Pons (tissue), 1 donor: ENCODE measurements at regions not wholly inside any gene's neighbourhood (a gene's known extent, or its start where the extent isn't known, plus 50 kb on each side); places are given as distances from the start of the nearest gene placed in this dataset.
"Not testable (repeated sequence)": the region's sequence is repeated elsewhere in the genome, so short reads cannot be mapped to it uniquely, and the experiment has no call there.

ENCODE experiments used
- DNase-seq: peaks from one replicate; pipeline ENCODE4 v3.0.0-alpha.2; 2016; ENCODE audit warnings: low spot score

DNA sequence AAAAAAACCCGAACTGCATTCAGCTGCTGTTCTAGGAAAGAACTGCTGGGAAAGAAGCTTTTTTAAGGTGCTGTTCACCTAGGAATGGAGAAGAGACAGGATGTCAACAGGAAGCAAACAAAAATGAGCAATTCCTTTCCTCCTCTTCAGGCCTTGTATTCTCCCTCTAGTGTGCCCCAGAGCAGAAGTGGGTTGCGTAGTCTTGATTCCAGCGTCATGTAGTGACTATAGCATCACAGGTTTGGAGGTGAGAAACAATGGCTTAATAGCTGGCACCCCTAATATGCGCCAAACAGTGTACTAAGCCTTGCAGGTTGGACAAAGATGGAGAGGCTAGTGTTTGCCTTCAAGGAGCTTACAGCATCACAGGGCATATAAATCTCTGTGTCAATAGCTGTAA lies 146.3 kb upstream of the LCORL start:
- no peak for DNase-seq

DNA sequence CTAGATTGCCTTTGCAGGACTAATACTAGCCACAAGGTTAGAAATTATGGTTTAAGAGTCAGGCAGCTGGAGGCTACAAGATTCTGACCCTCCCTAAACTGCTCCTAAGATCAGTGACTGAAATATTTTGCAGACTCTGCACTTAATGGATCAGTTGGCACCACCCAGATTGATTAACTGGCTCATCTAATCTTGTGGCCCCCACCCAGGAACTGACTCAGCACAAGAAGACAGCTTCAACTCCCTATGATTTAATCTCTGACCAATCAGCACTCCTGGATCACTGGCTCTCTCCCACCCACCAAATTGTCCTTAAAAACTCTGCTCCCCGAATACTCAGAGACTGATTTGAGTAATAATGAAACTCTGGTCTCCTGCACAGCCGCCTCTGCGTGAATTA lies 145.4 kb upstream of the LCORL start:
- DNase-seq = no peak

DNA sequence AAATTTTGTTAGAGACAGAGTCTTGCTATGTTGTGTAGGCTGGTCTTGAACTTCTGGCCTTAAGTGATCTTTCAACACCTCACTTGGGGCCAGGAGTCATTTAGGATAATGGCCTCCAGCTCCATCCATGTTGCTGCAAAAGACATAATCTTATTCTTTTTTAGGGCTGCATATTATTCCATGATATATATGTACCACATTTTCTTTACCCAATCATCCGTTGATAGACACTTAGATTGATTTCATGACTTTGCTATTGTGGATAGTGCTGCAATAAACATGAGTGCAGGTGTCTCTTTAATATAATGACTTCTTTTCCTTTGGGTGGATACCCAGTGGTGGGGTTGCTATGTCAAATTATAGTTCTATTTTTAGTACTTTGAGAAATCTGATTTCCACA lies 140.9 kb upstream of the LCORL start:
- no peak for DNase-seq

DNA sequence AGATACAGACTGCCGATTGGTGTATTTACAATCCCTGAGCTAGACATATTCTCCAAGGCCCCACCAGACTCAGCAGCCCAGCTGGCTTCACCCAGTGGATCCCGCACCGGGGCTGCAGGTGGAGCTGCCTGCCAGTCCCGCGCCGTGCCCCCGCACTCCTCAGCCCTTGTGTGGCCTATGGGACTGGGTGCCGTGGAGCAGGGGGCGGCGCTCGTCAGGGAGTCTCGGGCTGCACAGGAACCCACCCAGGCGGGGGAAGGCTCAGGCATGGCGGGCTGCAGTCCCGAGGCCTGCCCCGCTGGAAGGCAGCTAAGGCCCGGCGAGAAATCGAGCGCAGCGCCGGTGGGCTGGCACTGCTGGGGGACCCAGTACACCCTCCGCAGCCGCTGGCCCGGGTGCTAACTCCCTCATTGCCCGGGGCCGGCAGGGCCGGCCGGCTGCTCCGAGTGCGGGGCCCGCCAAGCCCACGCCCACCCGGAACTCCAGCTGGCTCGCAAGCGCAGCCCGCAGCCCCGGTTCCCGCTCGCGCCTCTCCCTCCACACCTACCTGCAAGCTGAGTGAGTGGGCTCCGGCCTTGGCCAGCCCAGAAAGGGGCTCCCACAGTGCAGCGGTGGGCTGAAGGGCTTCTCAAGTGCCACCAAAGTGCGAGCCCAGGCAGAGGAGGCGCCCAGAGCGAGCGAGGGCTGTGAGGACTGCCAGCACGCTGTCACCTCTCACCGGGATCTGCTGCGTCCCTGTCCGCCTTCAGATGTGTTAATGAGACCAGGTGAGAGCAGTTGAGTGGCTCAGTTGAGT lies 137.8 kb upstream of the LCORL start:
- not testable (repeated sequence) for DNase-seq

DNA sequence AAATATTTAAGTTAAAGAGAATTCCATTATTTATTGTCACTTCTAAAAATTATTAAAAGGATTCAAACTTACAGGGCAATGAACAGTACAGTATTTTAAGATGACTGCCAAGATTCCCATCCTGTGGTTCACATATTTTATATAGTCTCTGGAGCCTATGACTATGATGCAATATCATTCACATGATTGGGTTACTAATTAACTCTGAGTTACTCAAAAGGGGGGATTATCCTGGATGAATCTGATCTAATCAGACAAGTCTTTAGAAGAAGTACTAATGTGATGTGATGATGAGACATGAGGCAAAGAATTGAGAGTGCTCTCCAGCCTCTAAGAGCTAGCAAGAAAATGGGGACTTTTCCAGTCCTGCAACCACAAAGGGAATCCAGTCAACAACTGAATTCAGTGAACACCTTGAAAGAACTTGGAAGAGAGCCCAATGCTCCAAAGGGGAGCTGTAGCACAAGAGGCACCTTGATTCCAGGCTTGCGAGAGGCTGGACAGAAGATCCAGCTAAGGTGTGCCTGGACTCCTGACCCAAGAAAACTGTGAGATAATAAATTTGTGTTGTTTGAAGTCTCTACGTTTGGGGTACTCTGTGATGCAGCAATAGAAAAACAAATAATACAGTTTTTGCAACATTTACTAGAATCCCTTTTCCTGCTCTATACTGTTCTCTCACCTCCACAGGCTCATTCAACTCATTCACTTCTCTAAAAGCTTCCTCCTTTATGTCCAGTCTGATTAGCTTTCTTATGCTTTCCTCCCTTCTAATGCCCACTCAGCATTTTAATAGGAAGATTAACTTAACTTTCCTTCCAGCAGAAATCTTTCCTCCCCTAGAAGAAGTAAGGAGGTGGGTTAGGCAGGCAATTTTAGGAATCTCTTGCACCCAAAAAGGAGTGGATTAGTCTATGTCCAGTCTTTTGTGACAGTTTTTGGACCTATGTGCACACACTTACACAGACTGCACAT lies 133.8 kb upstream of the LCORL start:
- DNase-seq = no peak

DNA sequence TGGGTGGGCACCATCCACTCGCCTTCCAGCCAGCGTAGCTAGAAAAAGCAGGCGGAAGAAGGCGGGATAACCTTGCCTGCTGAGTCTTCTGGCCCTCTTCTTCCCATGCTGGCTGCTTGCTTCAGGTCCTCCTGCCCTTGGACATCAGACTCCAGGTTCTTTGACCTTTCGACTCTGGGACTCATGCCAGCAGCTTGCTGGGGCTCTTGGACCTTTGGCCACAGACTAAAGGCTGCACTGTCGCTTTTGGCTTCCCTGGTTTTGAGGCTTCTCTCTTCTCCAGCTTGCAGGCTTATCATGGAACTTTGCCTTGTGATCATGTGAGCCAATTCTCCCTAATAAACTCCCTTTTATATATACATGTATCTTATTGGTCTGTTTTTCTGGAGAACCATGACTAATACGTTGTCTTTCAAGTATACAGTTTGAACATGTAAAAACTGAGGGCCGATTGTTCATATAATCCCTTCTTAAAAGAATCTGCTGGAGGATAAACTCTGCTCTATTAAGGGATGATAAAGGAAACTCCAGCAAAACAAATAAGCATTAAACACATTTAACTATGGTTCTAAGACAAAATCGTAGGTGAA lies 116.6 kb upstream of the LCORL start:
- no peak for DNase-seq

DNA sequence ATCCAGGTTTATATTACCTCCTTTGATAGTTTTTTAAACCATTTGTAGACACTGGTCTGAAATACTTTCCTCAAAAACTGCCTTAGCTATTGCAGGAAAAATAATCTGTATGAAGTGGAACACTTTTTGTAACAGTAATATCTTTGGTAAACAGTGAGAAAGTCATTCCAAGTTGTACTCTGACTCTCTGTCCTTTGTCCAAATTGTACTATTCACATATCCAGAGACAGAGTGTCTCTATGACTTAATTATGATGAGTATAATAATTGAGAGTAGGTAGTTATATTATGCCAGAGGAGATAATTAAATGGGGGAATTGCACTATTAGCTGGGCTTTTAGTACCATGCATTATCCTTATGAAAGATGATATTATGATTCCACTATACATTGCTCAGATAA lies 112.6 kb upstream of the LCORL start:
- no peak for DNase-seq

DNA sequence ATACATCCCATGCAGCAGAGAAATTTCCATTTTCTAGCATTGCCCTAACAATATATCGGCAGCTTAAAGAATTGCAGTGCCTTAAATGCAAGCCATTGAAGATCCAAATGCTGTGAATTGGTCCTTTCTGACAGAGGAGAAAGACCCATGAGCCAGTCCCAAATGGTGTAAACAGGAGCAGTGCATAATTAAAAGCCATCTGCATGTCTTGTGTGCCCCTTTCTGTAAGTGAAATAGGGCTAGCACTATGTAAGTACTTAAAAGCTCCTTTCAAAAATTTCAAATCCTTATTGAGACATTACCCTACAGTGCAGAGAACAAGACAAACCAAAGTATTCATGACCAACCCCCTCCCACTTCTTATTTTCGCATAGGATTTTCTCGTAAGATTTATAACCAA lies 108.7 kb upstream of the LCORL start:
- peak; percentile 8 for DNase-seq

DNA sequence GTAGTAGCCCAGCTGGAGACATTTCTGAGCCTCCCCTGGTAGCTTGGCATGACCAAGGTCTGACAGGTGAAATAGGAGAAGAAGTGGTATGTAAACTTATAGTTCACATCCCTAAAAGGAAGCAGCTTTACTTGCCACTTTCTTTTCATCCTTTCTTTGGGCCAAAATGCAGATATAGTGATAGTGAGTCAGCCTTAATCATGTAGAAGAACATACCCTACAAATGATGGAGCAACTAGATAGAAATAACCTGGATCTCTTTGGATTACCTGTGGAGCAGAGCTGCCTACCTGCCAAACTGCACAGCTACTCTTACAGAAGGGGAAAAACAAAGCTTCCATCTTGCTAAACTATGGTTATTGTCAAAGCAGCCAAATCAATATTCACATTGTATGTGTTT lies 106.7 kb upstream of the LCORL start:
- DNase-seq = no peak

DNA sequence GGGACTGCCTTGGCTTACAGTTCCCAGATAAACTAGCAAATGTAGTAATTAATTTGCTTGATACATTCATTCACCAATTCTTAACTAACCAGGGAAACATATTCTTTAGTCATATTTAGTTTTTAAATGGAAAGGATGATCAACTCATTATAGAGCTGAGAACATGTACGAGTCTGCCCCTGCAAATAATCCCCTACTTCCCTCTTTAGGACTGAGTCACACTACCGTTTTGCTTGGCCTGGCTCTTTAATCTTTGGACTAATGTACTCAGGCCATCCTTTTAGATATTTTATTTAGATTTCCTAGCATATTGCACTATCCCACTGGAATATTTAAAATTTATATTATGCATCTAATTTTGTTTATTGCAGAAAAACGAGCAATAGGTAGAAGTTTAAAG lies 105.5 kb upstream of the LCORL start:
- DNase-seq = no peak

DNA sequence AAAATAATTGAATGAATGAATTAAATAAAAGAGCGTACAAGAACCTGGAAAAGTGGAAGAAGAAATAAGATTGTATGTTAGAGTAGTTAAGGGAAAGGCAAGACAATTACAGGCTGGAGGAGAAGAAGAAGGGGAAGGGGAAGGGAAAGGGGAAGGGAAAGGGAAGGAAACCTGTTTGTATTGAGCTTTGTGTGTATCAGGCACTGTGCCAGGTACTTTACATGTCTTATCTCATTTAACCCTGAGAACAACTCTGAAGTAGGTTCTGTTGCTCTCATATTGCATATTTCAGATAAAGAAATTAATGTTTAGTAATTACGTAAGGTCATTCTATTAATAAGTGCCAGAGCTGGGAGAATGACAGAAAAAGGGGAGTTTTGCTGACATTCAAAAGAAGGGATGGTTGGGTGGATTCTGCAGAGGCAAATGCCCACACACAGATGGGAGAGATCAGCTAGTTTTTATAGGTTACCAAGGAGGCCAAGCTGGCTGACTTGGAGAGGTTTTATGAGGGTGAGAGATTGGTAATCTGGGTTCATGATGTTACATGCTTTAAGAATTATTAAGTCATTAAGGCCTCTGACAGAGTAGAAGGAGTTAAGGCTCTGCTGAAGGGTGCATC lies 92.3 kb upstream of the LCORL start:
- DNase-seq = no peak

DNA sequence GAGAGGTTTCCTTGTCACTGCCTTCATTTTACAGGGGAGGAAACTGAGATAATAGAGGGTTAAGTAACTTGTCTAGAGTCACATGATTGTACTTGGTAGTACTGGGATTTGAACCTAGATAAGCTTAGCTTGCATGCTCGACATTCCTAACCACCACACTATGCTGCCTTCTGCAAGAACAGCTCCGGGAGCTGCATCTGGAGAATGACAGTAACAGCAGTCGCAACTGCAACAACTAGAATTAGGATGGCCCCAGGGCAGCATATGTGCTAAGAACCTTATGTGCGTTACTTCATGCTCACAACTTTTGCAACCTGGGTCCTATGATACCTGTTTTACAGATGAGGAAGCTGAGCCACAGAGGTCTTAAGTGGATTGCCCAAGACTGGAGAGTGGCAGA lies 89.5 kb upstream of the LCORL start:
- no peak for DNase-seq

DNA sequence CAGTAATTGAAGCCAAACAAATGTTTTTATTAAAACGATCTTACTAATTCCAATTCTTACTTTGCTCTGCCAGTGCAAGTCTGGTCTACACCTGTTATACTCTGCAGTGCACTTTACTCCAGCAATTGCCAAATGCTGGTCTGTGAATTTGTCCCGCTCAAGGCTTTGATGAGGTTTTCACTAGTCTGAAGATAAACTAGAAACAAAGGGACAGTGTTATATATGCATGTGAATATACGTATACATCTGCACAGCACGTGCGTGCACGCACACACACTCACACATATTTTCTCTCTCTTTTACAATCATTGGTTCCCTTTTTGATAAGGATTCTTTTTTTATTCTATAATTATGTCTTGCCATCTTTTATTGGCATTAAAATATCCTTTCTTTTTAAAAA lies 88.5 kb upstream of the LCORL start:
- no peak for DNase-seq

DNA sequence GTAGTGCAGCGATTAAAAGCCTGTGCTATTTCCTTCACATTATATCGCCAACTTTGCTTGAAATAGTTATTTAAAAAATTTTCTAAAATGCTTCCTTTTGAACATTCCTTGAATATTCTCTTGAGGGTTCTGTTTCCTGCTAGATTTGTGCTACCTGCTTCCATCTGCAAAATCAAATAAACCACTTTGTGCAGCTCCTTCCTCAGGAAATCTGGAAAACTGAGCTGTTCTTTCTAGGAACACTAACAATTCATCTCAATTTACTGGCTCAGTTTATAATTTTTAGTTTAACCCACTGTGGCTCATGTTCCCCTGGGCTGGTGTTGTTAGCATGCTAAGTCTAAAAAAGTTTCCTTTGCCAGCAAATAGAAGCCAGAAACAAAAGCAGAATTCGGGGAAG lies 88.1 kb upstream of the LCORL start:
- DNase-seq = no peak

DNA sequence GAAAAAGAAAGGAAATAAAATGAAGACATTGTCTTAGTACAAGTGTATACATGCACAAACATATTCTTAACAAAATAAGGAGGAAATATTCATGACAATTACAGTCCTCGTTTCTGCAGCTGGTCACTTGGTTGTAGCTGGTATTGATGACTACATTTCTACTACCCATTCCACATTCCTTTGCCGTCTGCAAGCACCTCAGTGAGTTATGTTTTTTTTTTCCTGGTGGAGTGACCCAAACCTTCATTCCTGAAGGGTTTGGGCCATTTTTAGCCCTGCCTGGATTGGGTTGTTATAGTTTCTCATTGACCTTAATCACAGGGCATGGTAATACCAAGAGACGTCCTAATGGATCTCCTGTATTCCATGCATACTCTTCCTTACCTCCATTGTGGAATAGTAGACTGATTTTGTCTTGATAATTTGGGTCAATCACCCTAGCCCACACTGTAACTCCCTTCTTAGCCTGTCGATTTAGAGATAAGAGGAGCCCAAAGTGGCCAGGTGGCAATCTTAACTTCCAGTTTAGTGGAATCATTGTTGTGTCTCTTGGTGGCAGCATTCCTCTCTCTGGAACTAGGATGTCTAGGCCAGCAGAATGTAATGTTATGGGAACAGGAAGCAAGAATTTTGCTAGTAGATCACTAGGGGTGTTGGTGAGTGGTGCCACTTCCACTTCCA lies 86.4 kb upstream of the LCORL start:
- DNase-seq = not testable (repeated sequence)

DNA sequence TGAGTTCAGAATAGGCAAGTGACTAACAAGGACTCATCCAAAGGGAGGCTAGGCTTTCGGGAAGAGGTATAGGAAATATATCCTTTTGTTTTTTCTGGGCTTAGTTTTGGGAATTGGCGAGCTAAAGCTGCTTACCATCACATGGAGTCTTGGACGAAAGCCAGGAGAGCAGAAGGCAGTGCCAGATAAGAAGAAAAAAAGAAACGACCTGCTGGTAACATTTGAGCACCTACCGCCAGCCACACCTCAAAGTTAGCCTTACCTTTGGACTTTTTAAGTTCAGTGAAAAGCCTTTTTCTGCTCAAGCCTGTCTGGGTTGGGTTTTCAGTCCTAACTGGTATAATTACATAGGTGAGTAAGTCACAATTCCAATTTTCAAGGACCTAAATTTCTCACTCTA lies 85.1 kb upstream of the LCORL start:
- no peak for DNase-seq

DNA sequence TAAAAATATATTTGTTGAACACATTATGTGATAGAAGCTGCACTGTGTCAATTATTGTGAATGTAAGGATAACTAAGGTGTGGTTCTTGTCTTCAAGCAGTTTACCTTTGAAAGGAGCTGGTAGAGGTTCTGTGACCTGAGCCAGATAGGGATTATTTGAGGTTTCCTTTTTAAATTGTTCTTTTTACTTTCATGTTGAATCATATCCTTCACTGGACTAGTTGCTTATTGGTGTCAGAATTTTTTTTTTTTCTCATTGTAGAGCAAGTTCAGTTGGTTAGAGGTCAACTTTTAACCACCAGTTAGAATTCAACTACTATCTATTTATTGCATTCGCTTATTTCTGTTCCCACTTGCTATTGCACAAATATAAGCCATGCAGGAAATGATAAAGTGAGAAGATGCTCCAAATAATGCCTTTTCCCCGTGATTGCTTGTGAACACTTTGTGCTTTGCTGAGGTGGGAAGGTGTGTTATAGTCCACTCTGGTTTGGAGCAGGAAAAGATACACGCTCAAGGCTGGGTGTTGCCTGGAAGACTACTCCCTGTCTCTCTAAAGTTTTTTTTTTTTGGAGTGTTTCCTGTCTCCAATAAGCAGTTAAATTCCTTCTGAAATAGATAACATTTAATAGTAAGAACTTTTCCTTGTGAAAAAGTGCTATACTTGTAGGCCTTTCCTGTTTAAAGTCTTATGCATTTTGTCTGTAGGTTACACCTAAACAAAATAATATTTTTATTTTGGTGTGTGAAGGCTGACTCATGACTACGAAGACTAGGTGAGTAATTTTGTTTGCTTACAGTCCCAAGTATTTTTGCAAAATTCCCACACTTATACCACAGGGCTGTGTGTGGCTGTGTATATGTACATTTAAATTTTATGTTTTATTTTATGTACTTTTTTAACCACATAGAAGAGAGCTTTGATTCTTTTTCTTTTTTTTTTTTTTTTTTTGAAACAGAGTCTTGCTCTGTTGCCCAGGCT lies 83.8 kb upstream of the LCORL start:
- DNase-seq = no peak

DNA sequence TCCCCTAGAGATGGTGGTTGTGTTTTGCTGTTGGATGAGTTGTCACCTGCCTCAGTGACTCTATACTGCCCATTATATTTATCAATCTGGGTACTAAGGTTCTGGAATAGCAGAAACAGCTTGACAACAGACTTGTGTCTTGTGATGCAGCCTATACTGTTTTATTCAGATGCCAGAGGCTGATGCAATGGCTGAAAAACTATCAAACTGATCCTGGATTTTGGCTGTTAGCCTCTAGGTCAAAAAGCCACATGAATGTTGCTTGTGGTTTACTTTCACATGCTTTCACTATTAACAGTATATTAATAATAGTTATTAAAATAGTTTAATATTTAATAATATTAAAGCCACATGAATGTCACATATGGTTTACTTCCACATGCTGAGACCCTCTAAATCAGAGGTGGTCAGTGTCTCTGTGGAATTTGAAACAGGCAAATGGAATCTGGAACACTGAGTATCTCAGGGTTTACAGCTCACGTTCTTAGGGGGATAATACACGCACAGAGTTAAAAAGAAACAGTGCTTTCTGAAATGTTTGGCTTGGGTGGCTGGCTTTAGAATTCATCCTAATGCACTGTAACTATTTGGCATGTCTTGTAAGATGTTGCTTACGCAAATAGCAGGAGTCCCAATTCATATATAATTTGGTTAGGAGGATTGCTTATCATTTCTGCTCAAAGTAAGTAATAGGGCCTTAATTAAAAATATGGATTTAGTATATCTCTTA lies 82.5 kb upstream of the LCORL start:
- DNase-seq = no peak

DNA sequence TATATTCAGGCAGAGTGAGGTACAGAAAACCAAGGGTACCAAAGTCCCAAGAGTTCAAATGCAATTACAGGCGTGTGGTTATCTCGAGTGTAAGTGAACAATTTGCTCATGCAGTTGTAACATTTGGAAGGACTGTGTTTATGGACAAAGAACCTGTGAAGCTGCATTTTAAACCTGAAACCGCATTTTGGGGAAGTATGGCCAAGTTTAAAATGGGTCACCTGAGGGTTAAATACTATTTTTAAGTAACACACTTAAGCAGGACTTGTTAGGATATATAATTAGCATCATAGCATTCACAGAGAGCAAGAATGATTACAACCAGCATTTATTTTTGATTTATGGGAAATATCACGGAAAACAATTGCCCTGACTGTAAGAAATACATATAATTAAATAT lies 79.1 kb upstream of the LCORL start:
- no peak for DNase-seq

DNA sequence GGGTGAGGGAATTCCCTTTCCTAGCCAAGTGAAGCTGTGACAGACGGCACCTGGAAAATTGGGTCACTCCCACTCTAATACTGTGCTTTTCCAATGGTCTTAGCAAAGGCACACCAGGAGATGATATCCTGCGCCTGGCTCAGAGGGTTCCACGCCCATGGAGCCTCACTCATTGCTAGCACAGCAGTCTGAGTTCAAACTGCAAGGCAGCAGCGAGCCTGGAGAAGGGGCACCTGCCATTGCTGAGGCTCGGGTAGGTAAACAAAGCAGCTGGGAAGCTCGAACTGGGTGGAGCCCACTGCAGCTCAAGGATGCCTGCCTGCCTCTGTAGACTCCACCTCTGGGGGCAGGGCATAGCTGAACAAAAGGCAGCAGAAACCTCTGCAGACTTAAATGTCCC lies 68.9 kb upstream of the LCORL start:
- not testable (repeated sequence) for DNase-seq
